ENCODE measurements at regions not wholly inside any gene's neighbourhood (a gene's known extent, or its start where the extent isn't known, plus 50 kb on each side); places are given as distances from the start of the nearest gene placed in this dataset.

GRCh38 chr18:67428158-67428557 is 88.4 kb downstream of the DSEL start:
- TF ChIP-seq RAD21 (IDR thresholded peaks at IDR 0.05) (no peak), FOXA1 (IDR thresholded peaks at IDR 0.05) (no peak), CTCF (IDR thresholded peaks at IDR 0.05; ENCODE audit: low read depth, low read length, missing input control) (no peak), FOXA2 (IDR thresholded peaks at IDR 0.05) (no peak), NR2F2 (IDR thresholded peaks at IDR 0.05) (no peak), EGR1 (IDR thresholded peaks at IDR 0.05; ENCODE audit: low read depth in 2 of 2) (no peak), YY1 (IDR thresholded peaks at IDR 0.05) (no peak), ATF3 (IDR thresholded peaks at IDR 0.05) (no peak), MAX (IDR thresholded peaks at IDR 0.05) (no peak), TAF1 (conservative IDR thresholded peaks at IDR 0.05) (no peak), RXRA (IDR thresholded peaks at IDR 0.05) (no peak), SP1 (IDR thresholded peaks at IDR 0.05) (no peak), GABPA (IDR thresholded peaks at IDR 0.05 in 1 of 2, conservative IDR thresholded peaks at IDR 0.05 in 1 of 2) (no peak), REST (IDR thresholded peaks at IDR 0.05) (no peak)

All from liver (tissue), 3 donors.